Liver (tissue), 8 donors: ENCODE measurements at regions not wholly inside any gene's neighbourhood (a gene's known extent, or its start where the extent isn't known, plus 50 kb on each side); places are given as distances from the start of the nearest gene placed in this dataset.

Experiments
- DNase-seq: peaks from one replicate; pipeline ENCODE4 v3.0.0-alpha.2; 2017; ENCODE audit warnings: low spot score
- H3K27ac ChIP-seq, 2 donors: one replicate each; pipeline ENCODE4 v1.7.0; 2013; ENCODE audit warnings: inconsistent platforms in 2 of 2, low read length in 2 of 2, control low read depth in 1 of 2, low read depth in 1 of 2, mild to moderate bottlenecking in 1 of 2
- H3K27me3 ChIP-seq, 4 donors: one replicate each; pipeline versions ENCODE4 v1.6.1 to v1.7.0; 2013; ENCODE audit warnings: low read length in 3 of 4, inconsistent platforms in 1 of 4, mild to moderate bottlenecking in 1 of 4, moderate library complexity in 1 of 4; ENCODE audit not compliant: control insufficient read depth in 4 of 4, insufficient read depth in 4 of 4
- H3K36me3 ChIP-seq, 4 donors: one replicate each; pipeline versions ENCODE4 v1.6.1 to v1.7.0; 2013; ENCODE audit warnings: low read length in 3 of 4, mild to moderate bottlenecking in 3 of 4, low read depth in 1 of 4, moderate library complexity in 1 of 4; ENCODE audit not compliant: control insufficient read depth in 4 of 4, insufficient read depth in 3 of 4
- H3K4me1 ChIP-seq, 4 donors: one replicate each; pipeline versions ENCODE4 v1.6.1 to v1.7.0; 2013; ENCODE audit warnings: low read length in 3 of 4, mild to moderate bottlenecking in 3 of 4, moderate library complexity in 1 of 4; ENCODE audit not compliant: control insufficient read depth in 4 of 4, insufficient read depth in 4 of 4
- H3K4me3 ChIP-seq, 3 donors: one replicate each; pipeline versions ENCODE4 v1.6.1 to v1.7.0; 2013; ENCODE audit warnings: low read length in 3 of 3, control low read depth in 1 of 3, low read depth in 1 of 3, mild to moderate bottlenecking in 1 of 3
- H3K9ac ChIP-seq, 2 donors: one replicate each; pipeline ENCODE4 v1.7.0; 2013; ENCODE audit warnings: low read length in 2 of 2, mild to moderate bottlenecking in 2 of 2, moderate library complexity in 2 of 2, control low read depth in 1 of 2, low read depth in 1 of 2
- H3K9me3 ChIP-seq, 4 donors: one replicate each; pipeline versions ENCODE4 v1.6.1 to v1.7.0; 2013; ENCODE audit warnings: low read length in 3 of 4; ENCODE audit not compliant: control insufficient read depth in 4 of 4
- ATF3 ChIP-seq: IDR thresholded peaks from 2 replicates; pipeline ENCODE4 v1.6.1; 2016; ENCODE audit warnings: antibody characterized with exemption
- CTCF ChIP-seq: fragments of 150-350 bp; IDR thresholded peaks from 2 replicates; pipeline ENCODE4 v1.5.1; 2017; ENCODE audit warnings: improper control_type of control experiment, low read depth, low read length; ENCODE audit not compliant: missing input control
- EGR1 ChIP-seq, 2 donors: IDR thresholded peaks; 2 replicates each; pipeline ENCODE4 v1.6.1; 2016 to 2018; ENCODE audit warnings: antibody characterized with exemption in 2 of 2, low read depth in 2 of 2
- FOXA2 ChIP-seq: IDR thresholded peaks from 2 replicates; pipeline ENCODE4 v1.6.1; 2016; ENCODE audit warnings: antibody characterized with exemption
- HNF4A ChIP-seq, 2 donors: conservative IDR thresholded peaks; 2 replicates each; pipeline ENCODE4 v1.6.1; 2016; ENCODE audit warnings: antibody characterized with exemption in 2 of 2, mild to moderate bottlenecking in 2 of 2
- JUND ChIP-seq, 2 donors: IDR thresholded peaks; 2 replicates each; pipeline ENCODE4 v1.6.1; 2016; ENCODE audit warnings: antibody characterized with exemption in 2 of 2
- MAX ChIP-seq: IDR thresholded peaks from 2 replicates; pipeline ENCODE4 v1.6.1; 2016; ENCODE audit warnings: antibody characterized with exemption
- RAD21 ChIP-seq, 2 donors: IDR thresholded peaks; 2 replicates each; pipeline ENCODE4 v1.6.1; 2016; ENCODE audit warnings: antibody characterized with exemption in 2 of 2, mild to moderate bottlenecking in 2 of 2
- RXRA ChIP-seq, 2 donors: IDR thresholded peaks; 2 replicates each; pipeline ENCODE4 v1.6.1; 2017 to 2018; ENCODE audit warnings: antibody characterized with exemption in 2 of 2, mild to moderate bottlenecking in 1 of 2
- SP1 ChIP-seq: IDR thresholded peaks from 2 replicates; pipeline ENCODE4 v1.6.1; 2018; ENCODE audit warnings: antibody characterized with exemption, mild to moderate bottlenecking
- TAF1 ChIP-seq: conservative IDR thresholded peaks from 2 replicates; pipeline ENCODE4 v1.6.1; 2016; ENCODE audit warnings: antibody characterized with exemption, mild to moderate bottlenecking
- YY1 ChIP-seq: IDR thresholded peaks from 2 replicates; pipeline ENCODE4 v1.6.1; 2016; ENCODE audit warnings: antibody characterized with exemption, mild to moderate bottlenecking
- ZBTB33 ChIP-seq: IDR thresholded peaks from 2 replicates; pipeline ENCODE4 v1.6.1; 2016; ENCODE audit warnings: antibody characterized with exemption
- WGBS: extraction: QIAGEN DNeasy Blood & Tissue Kit; methylation state at CpG from one replicate; pipeline ENCODE4 v1.1.7; 2013; 5-methylcytosine and 5-hydroxymethylcytosine counted together
- donor health status: healthy.
- donor health status: healthy.
- donor health status: healthy.
- donor health status: healthy.
- donor health status: healthy.

- Histone ChIP-seq H3K27ac (no peak overlapping the region), H3K4me3 (no peak overlapping the region), H3K9ac (no peak overlapping the region), H3K27me3 (no peaks in the 10 kb centered on the region), H3K4me1 (peaks cover 0 to 7% (median 0%) of the 10 kb centered on the region in 4 donors), H3K9me3 (no peaks in the 10 kb centered on the region), H3K36me3 (no peaks in the 10 kb centered on the region)
- WGBS, result 93% methylated on average over 1 of the region's 1 CpG
- DNase-seq, result no peak
- TF ChIP-seq EGR1 (IDR thresholded peaks at IDR 0.05; ENCODE audit: low read depth in 2 of 2) (no peak), RXRA (IDR thresholded peaks at IDR 0.05) (no peak), CTCF (no peak), SP1 (no peak), ZBTB33 (no peak), JUND (IDR thresholded peaks at IDR 0.05) (no peak), TAF1 (no peak)
These were observed 356.9 kb downstream of the TNS1 start for GRCh38 chr2:217645896-217646295.

- H3K27ac ChIP-seq, result no peak overlapping the region
- no peaks in the 10 kb centered on the region for H3K9me3 ChIP-seq
- WGBS, result 83% methylated on average over 6 of the region's 6 CpGs
- no peaks in the 10 kb centered on the region for H3K27me3 ChIP-seq
- no peak overlapping the region for H3K9ac ChIP-seq
- no peak for TF ChIP-seq HNF4A (conservative IDR thresholded peaks at IDR 0.05)
- no peaks in the 10 kb centered on the region for H3K36me3 ChIP-seq
- H3K4me3 ChIP-seq, result no peak overlapping the region
- no peak for DNase-seq
- H3K4me1 ChIP-seq, result no peaks in the 10 kb centered on the region
These were observed 358.9 kb downstream of the TNS1 start for GRCh38 chr2:217643789-217644301.

GRCh38 chr2:217642944-217643343 lies 359.9 kb downstream of the TNS1 start:
- TF ChIP-seq MAX, result no peak
- TF ChIP-seq HNF4A (conservative IDR thresholded peaks at IDR 0.05), result no peak
- no peak for TF ChIP-seq RAD21 (IDR thresholded peaks at IDR 0.05)
- no peak for TF ChIP-seq RXRA (IDR thresholded peaks at IDR 0.05)
- no peak for TF ChIP-seq EGR1 (IDR thresholded peaks at IDR 0.05; ENCODE audit: low read depth in 2 of 2)
- TF ChIP-seq JUND (IDR thresholded peaks at IDR 0.05), result no peak
- TF ChIP-seq FOXA2, result no peak
- no peak for TF ChIP-seq ZBTB33
- no peak for TF ChIP-seq ATF3
- no peak for TF ChIP-seq TAF1
- no peak for TF ChIP-seq YY1
- TF ChIP-seq SP1, result no peak
- 86% methylated on average over 6 of the region's 6 CpGs for WGBS

More at GRCh38 chr2:217642944-217643343, 359.9 kb downstream of the TNS1 start:
- no peaks in the 10 kb centered on the region for H3K9me3 ChIP-seq
- no peaks in the 10 kb centered on the region for H3K36me3 ChIP-seq
- no peaks in the 10 kb centered on the region for H3K4me1 ChIP-seq
- H3K9ac ChIP-seq, result no peak overlapping the region
- no peaks in the 10 kb centered on the region for H3K27me3 ChIP-seq
- no peak overlapping the region for H3K4me3 ChIP-seq
- H3K27ac ChIP-seq, result no peak overlapping the region
- no peak for DNase-seq
